Progenitor cell of endocrine pancreas (in vitro differentiated cells): ENCODE measurements at regions not wholly inside any gene's neighbourhood (a gene's known extent, or its start where the extent isn't known, plus 50 kb on each side); places are given as distances from the start of the nearest gene placed in this dataset.

Experiments used
- DNase-seq: peaks from one replicate; pipeline ENCODE4 v3.0.0; 2021; ENCODE audit warnings: low spot score; ENCODE audit not compliant: unreplicated experiment
- H3K27ac Mint-ChIP-seq: 2 replicates; pipeline ENCODE4 v1.8.0; 2021; ENCODE audit warnings: mild to moderate bottlenecking, moderate library complexity, mixed read lengths
- H3K27me3 Mint-ChIP-seq: 2 replicates; pipeline ENCODE4 v1.8.0; 2021; ENCODE audit warnings: mixed read lengths
- H3K36me3 Mint-ChIP-seq: 2 replicates; pipeline ENCODE4 v1.8.0; 2022; ENCODE audit warnings: mixed read lengths; ENCODE audit not compliant: insufficient read depth
- H3K4me1 Mint-ChIP-seq: 2 replicates; pipeline ENCODE4 v1.8.0; 2021; ENCODE audit warnings: low read depth, mixed read lengths
- H3K4me3 Mint-ChIP-seq: 2 replicates; pipeline ENCODE4 v1.8.0; 2021; ENCODE audit warnings: low read depth, mild to moderate bottlenecking, moderate library complexity, mixed read lengths
- H3K9me3 Mint-ChIP-seq: 2 replicates; pipeline ENCODE4 v1.8.0; 2021; ENCODE audit warnings: low read depth, mixed read lengths
- CTCF ChIP-seq: fragments of 200-600 bp; sonication (generic); IDR thresholded peaks from one replicate; pipeline ENCODE4 v1.5.0; 2021; ENCODE audit warnings: antibody characterized with exemption, mild to moderate bottlenecking; ENCODE audit not compliant: unreplicated experiment

- TF ChIP-seq CTCF: no peak
- no peak overlapping the region for H3K4me3 Mint-ChIP-seq
- H3K27ac Mint-ChIP-seq: no peak overlapping the region
- no peak for DNase-seq
- H3K4me1 Mint-ChIP-seq: peaks cover 1% of the 10 kb centered on the region
- H3K9me3 Mint-ChIP-seq: no peaks in the 10 kb centered on the region
- no peaks in the 10 kb centered on the region for H3K36me3 Mint-ChIP-seq
- peaks cover 3% of the 10 kb centered on the region for H3K27me3 Mint-ChIP-seq
These were observed 79.4 kb upstream of the NREP start for GRCh38 chr5:111836426-111836825.

- H3K27me3 Mint-ChIP-seq: peaks cover 3% of the 10 kb centered on the region
- no peak overlapping the region for H3K27ac Mint-ChIP-seq
- H3K36me3 Mint-ChIP-seq: no peaks in the 10 kb centered on the region
- H3K4me1 Mint-ChIP-seq: no peaks in the 10 kb centered on the region
- no peak for DNase-seq
- no peak overlapping the region for H3K4me3 Mint-ChIP-seq
- no peak for TF ChIP-seq CTCF
- H3K9me3 Mint-ChIP-seq: no peaks in the 10 kb centered on the region
These were observed 78.1 kb upstream of the NREP start for GRCh38 chr5:111834926-111835599.

GRCh38 chr5:111830333-111830732 is 73.3 kb upstream of the NREP start:
- no peak for TF ChIP-seq CTCF
- Mint-ChIP-seq H3K9me3 (no peaks in the 10 kb centered on the region), H3K27me3 (no peaks in the 10 kb centered on the region), H3K27ac (no peak overlapping the region), H3K36me3 (no peaks in the 10 kb centered on the region), H3K4me1 (no peaks in the 10 kb centered on the region), H3K4me3 (no peak overlapping the region)
- no peak for DNase-seq

- no peak overlapping the region for H3K27ac Mint-ChIP-seq
- H3K27me3 Mint-ChIP-seq: no peaks in the 10 kb centered on the region
- no peak for DNase-seq
- H3K36me3 Mint-ChIP-seq: no peaks in the 10 kb centered on the region
- no peaks in the 10 kb centered on the region for H3K9me3 Mint-ChIP-seq
- no peak overlapping the region for H3K4me3 Mint-ChIP-seq
- no peaks in the 10 kb centered on the region for H3K4me1 Mint-ChIP-seq
- no peak for TF ChIP-seq CTCF
These were observed 72.7 kb upstream of the NREP start for GRCh38 chr5:111829701-111830100.

- Mint-ChIP-seq H3K9me3 (no peaks in the 10 kb centered on the region), H3K4me1 (no peaks in the 10 kb centered on the region), H3K4me3 (no peak overlapping the region), H3K27ac (no peak overlapping the region), H3K36me3 (no peaks in the 10 kb centered on the region), H3K27me3 (no peaks in the 10 kb centered on the region)
- TF ChIP-seq CTCF: no peak
- DNase-seq: no peak
These were observed 69.1 kb upstream of the NREP start for GRCh38 chr5:111826064-111826463.
